ENCODE measurements at regions not wholly inside any gene's neighbourhood (a gene's known extent, or its start where the extent isn't known, plus 50 kb on each side); places are given as distances from the start of the nearest gene placed in this dataset.

GRCh38 chr4:120977435-120977997, 55.0 kb upstream of the PRDM5 start:
- peak; percentile 45 for DNase-seq (ENCODE audit: low read depth)

GRCh38 chr4:120973207-120973606, 50.7 kb upstream of the PRDM5 start:
- DNase-seq (ENCODE audit: low read depth): no peak
